ENCODE measurements at regions not wholly inside any gene's neighbourhood (a gene's known extent, or its start where the extent isn't known, plus 50 kb on each side); places are given as distances from the start of the nearest gene placed in this dataset.

- intact Hi-C loops (cut with micrococcal nuclease; ENCODE audit: unreplicated experiment) (no loop called here), in situ Hi-C loops (cut with HindIII; ENCODE audit: low pct_unique_long_range_greater_than_20kb, low sequenced_read_pairs) (no loop called here)
- Histone ChIP-seq H3K4me1 (ENCODE audit: control insufficient read depth, insufficient read depth, low read length) (no peaks in the 10 kb centered on the region), H3K27ac (ENCODE audit: low read length) (no peak overlapping the region), H3K4me3 (ENCODE audit: low read depth in 2 of 2, low read length in 2 of 2) (no peak overlapping the region), H3K9me3 (ENCODE audit: control insufficient read depth, insufficient read depth, low read depth, low read length) (no peaks in the 10 kb centered on the region), H3K36me3 (ENCODE audit: control insufficient read depth, insufficient read depth, low read length) (no peaks in the 10 kb centered on the region), H3K27me3 (ENCODE audit: control insufficient read depth, insufficient read depth, low read length) (no peaks in the 10 kb centered on the region)
- ChIA-PET CTCF (no interaction called here), POLR2A (no interaction called here)
- TF ChIP-seq POLR2AphosphoS5 (IDR thresholded peaks at IDR 0.05; ENCODE audit: low read depth, low read length) (no peak), SIN3A (IDR thresholded peaks at IDR 0.05; ENCODE audit: borderline replicate concordance, insufficient read depth, low read depth, low read length) (no peak), TCF7L2 (IDR thresholded peaks at IDR 0.05; ENCODE audit: low read depth, low read length) (no peak), CTCF (IDR thresholded peaks at IDR 0.05) (no peak), REST (IDR thresholded peaks at IDR 0.05; ENCODE audit: insufficient read depth in 1 of 2, low read depth in 2 of 2, low read length in 1 of 2) (no peak)
- no peak for ATAC-seq
- BruUV-seq (replicated peaks), result no TSS peak
- no peak for DNase-seq (ENCODE audit: low read depth, low spot score)
Observed at GRCh38 chr15:53068636-53069035, 278.5 kb upstream of the ONECUT1 start.

GRCh38 chr15:53059273-53060043 lies 269.3 kb upstream of the ONECUT1 start:
- no peak for ATAC-seq
- TF ChIP-seq TCF7L2 (IDR thresholded peaks at IDR 0.05; ENCODE audit: low read depth, low read length) (no peak), CTCF (IDR thresholded peaks at IDR 0.05) (no peak), POLR2AphosphoS5 (IDR thresholded peaks at IDR 0.05; ENCODE audit: low read depth, low read length) (no peak), REST (IDR thresholded peaks at IDR 0.05; ENCODE audit: insufficient read depth in 1 of 2, low read depth in 2 of 2, low read length in 1 of 2) (no peak), SIN3A (IDR thresholded peaks at IDR 0.05; ENCODE audit: borderline replicate concordance, insufficient read depth, low read depth, low read length) (no peak)
- intact Hi-C loops (cut with micrococcal nuclease; ENCODE audit: unreplicated experiment), result no loop called here
- Histone ChIP-seq H3K9me3 (ENCODE audit: control insufficient read depth, insufficient read depth, low read depth, low read length) (no peaks in the 10 kb centered on the region), H3K4me3 (ENCODE audit: low read depth in 2 of 2, low read length in 2 of 2) (no peak overlapping the region), H3K36me3 (ENCODE audit: control insufficient read depth, insufficient read depth, low read length) (no peaks in the 10 kb centered on the region), H3K27me3 (ENCODE audit: control insufficient read depth, insufficient read depth, low read length) (no peaks in the 10 kb centered on the region), H3K4me1 (ENCODE audit: control insufficient read depth, insufficient read depth, low read length) (no peaks in the 10 kb centered on the region), H3K27ac (ENCODE audit: low read length) (no peak overlapping the region)
- no peak for DNase-seq (ENCODE audit: low read depth, low spot score)
- CTCF ChIA-PET, result interaction anchor here (0.6 kb wide), 1 partner anchor 76 kb away, joined by 3 read pairs; no protein-coding TSS in a partner anchor
- in situ Hi-C loops (cut with HindIII; ENCODE audit: low pct_unique_long_range_greater_than_20kb, low sequenced_read_pairs), result no loop called here
- BruUV-seq (replicated peaks), result no TSS peak
- POLR2A ChIA-PET, result no interaction called here
